ENCODE measurements at regions not wholly inside any gene's neighbourhood (a gene's known extent, or its start where the extent isn't known, plus 50 kb on each side); places are given as distances from the start of the nearest gene placed in this dataset.

- no peaks in the 10 kb centered on the region for H3K27me3 ChIP-seq (ENCODE audit: insufficient read depth, low read length)
- H2AFZ ChIP-seq (ENCODE audit: insufficient read depth, low read length, poor library complexity), result no peak overlapping the region
- no peak overlapping the region for H4K8ac ChIP-seq (ENCODE audit: low read depth, low read length)
- H2BK120ac ChIP-seq (ENCODE audit: insufficient read depth, low read length, poor library complexity), result no peak overlapping the region
- H3K4me1 ChIP-seq (ENCODE audit: control insufficient read depth in 1 of 2, insufficient read depth in 2 of 2, low read length in 2 of 2), result peaks cover 5 to 6% of the 10 kb centered on the region in 2 experiments
- H3K23ac ChIP-seq (ENCODE audit: low read length), result no peak overlapping the region
- peaks cover 1% of the 10 kb centered on the region for H3K79me1 ChIP-seq (ENCODE audit: low read length)
- H2AK5ac ChIP-seq (ENCODE audit: low read length), result no peak overlapping the region
- no peak overlapping the region for H3K4ac ChIP-seq (ENCODE audit: low read depth, low read length)
- H4K91ac ChIP-seq (ENCODE audit: low read depth, low read length), result no peak overlapping the region
- WGBS (ENCODE audit: extremely low coverage, insufficient coverage, insufficient read length), result no CpG with 5 or more reads among the region's 1 CpG
- H3K14ac ChIP-seq (ENCODE audit: low read length), result no peak overlapping the region
- H3K9me3 ChIP-seq (ENCODE audit: insufficient read depth, low read depth, low read length), result no peaks in the 10 kb centered on the region
- no peak overlapping the region for H4K12ac ChIP-seq (ENCODE audit: low read depth, low read length)
- no peak overlapping the region for H3K18ac ChIP-seq (ENCODE audit: low read length)
- no peak overlapping the region for H2BK12ac ChIP-seq (ENCODE audit: low read length)
- H2BK5ac ChIP-seq (ENCODE audit: low read depth, low read length, poor library complexity), result no peak overlapping the region
- no peak overlapping the region for H3K9ac ChIP-seq (ENCODE audit: low read length)
- DNase-seq, result no peak
- H3K4me2 ChIP-seq (ENCODE audit: low read length), result no peak overlapping the region
- H3K4me3 ChIP-seq (ENCODE audit: low read depth, low read length), result no peak overlapping the region
- no peaks in the 10 kb centered on the region for H3K36me3 ChIP-seq (ENCODE audit: control insufficient read depth in 1 of 2, insufficient read depth in 2 of 2, low read length in 2 of 2)
- no peaks in the 10 kb centered on the region for H3K79me2 ChIP-seq (ENCODE audit: control insufficient read depth, insufficient read depth, low read length, poor library complexity)
- H3K27ac ChIP-seq (ENCODE audit: low read depth, low read length), result no peak overlapping the region
Observed at GRCh38 chr10:9823268-9823930, 1194.3 kb upstream of the CELF2 start.

- Histone ChIP-seq H2AK5ac (ENCODE audit: low read length) (no peak overlapping the region), H3K4me2 (ENCODE audit: low read length) (no peak overlapping the region), H4K12ac (ENCODE audit: low read depth, low read length) (no peak overlapping the region), H3K36me3 (ENCODE audit: control insufficient read depth in 1 of 2, insufficient read depth in 2 of 2, low read length in 2 of 2) (no peaks in the 10 kb centered on the region), H3K4ac (ENCODE audit: low read depth, low read length) (no peak overlapping the region), H3K9ac (ENCODE audit: low read length) (no peak overlapping the region), H4K8ac (ENCODE audit: low read depth, low read length) (no peak overlapping the region), H3K14ac (ENCODE audit: low read length) (peak overlapping the region; percentile 44), H3K9me3 (ENCODE audit: insufficient read depth, low read depth, low read length) (no peaks in the 10 kb centered on the region), H2BK120ac (ENCODE audit: insufficient read depth, low read length, poor library complexity) (peak overlapping the region; percentile 60), H2AFZ (ENCODE audit: insufficient read depth, low read length, poor library complexity) (peak overlapping the region; percentile 78), H3K79me1 (ENCODE audit: low read length) (peaks cover 1% of the 10 kb centered on the region), H3K27ac (ENCODE audit: low read depth, low read length) (no peak overlapping the region), H3K4me1 (ENCODE audit: control insufficient read depth in 1 of 2, insufficient read depth in 2 of 2, low read length in 2 of 2) (peaks cover 5 to 6% of the 10 kb centered on the region in 2 experiments), H3K23ac (ENCODE audit: low read length) (no peak overlapping the region), H3K79me2 (ENCODE audit: control insufficient read depth, insufficient read depth, low read length, poor library complexity) (no peaks in the 10 kb centered on the region), H2BK12ac (ENCODE audit: low read length) (peak overlapping the region; percentile 91), H3K4me3 (ENCODE audit: low read depth, low read length) (no peak overlapping the region), H2BK5ac (ENCODE audit: low read depth, low read length, poor library complexity) (no peak overlapping the region), H4K91ac (ENCODE audit: low read depth, low read length) (peak overlapping the region; percentile 50), H3K27me3 (ENCODE audit: insufficient read depth, low read length) (no peaks in the 10 kb centered on the region), H3K18ac (ENCODE audit: low read length) (no peak overlapping the region)
- WGBS (ENCODE audit: extremely low coverage, insufficient coverage, insufficient read length), result no CpG with 5 or more reads among the region's 5 CpGs
- no peak for DNase-seq
Observed at GRCh38 chr10:9824631-9825071, 1193.0 kb upstream of the CELF2 start.

- Histone ChIP-seq H3K4me3 (ENCODE audit: low read depth, low read length) (no peak overlapping the region), H2AK5ac (ENCODE audit: low read length) (no peak overlapping the region), H2AFZ (ENCODE audit: insufficient read depth, low read length, poor library complexity) (no peak overlapping the region), H2BK120ac (ENCODE audit: insufficient read depth, low read length, poor library complexity) (peak overlapping the region; percentile 11), H3K23ac (ENCODE audit: low read length) (no peak overlapping the region), H4K8ac (ENCODE audit: low read depth, low read length) (no peak overlapping the region), H2BK12ac (ENCODE audit: low read length) (no peak overlapping the region), H3K4me2 (ENCODE audit: low read length) (no peak overlapping the region), H3K27ac (ENCODE audit: low read depth, low read length) (no peak overlapping the region), H3K9ac (ENCODE audit: low read length) (no peak overlapping the region), H4K91ac (ENCODE audit: low read depth, low read length) (no peak overlapping the region), H3K4ac (ENCODE audit: low read depth, low read length) (no peak overlapping the region), H3K36me3 (ENCODE audit: control insufficient read depth in 1 of 2, insufficient read depth in 2 of 2, low read length in 2 of 2) (no peaks in the 10 kb centered on the region), H3K79me1 (ENCODE audit: low read length) (peaks cover 1% of the 10 kb centered on the region), H3K27me3 (ENCODE audit: insufficient read depth, low read length) (no peaks in the 10 kb centered on the region), H3K79me2 (ENCODE audit: control insufficient read depth, insufficient read depth, low read length, poor library complexity) (no peaks in the 10 kb centered on the region), H3K9me3 (ENCODE audit: insufficient read depth, low read depth, low read length) (no peaks in the 10 kb centered on the region), H4K12ac (ENCODE audit: low read depth, low read length) (no peak overlapping the region), H3K18ac (ENCODE audit: low read length) (no peak overlapping the region), H3K4me1 (ENCODE audit: control insufficient read depth in 1 of 2, insufficient read depth in 2 of 2, low read length in 2 of 2) (peaks cover 5 to 6% of the 10 kb centered on the region in 2 experiments), H2BK5ac (ENCODE audit: low read depth, low read length, poor library complexity) (no peak overlapping the region), H3K14ac (ENCODE audit: low read length) (no peak overlapping the region)
- peak; percentile 97 to 98 for DNase-seq
- WGBS (ENCODE audit: extremely low coverage, insufficient coverage, insufficient read length), result no CpG with 5 or more reads among the region's 8 CpGs
Observed at GRCh38 chr10:9825491-9826018, 1192.1 kb upstream of the CELF2 start.

GRCh38 chr10:9828110-9828509 is 1189.6 kb upstream of the CELF2 start:
- no peak overlapping the region for H4K91ac ChIP-seq (ENCODE audit: low read depth, low read length)
- WGBS (ENCODE audit: extremely low coverage, insufficient coverage, insufficient read length), result no CpG with 5 or more reads among the region's 4 CpGs
- peaks cover 5 to 6% of the 10 kb centered on the region in 2 experiments for H3K4me1 ChIP-seq (ENCODE audit: control insufficient read depth in 1 of 2, insufficient read depth in 2 of 2, low read length in 2 of 2)
- H2AK5ac ChIP-seq (ENCODE audit: low read length), result no peak overlapping the region
- no peak overlapping the region for H3K9ac ChIP-seq (ENCODE audit: low read length)
- no peak overlapping the region for H3K4me2 ChIP-seq (ENCODE audit: low read length)
- H3K18ac ChIP-seq (ENCODE audit: low read length), result no peak overlapping the region
- no peak overlapping the region for H3K4me3 ChIP-seq (ENCODE audit: low read depth, low read length)
- no peak for DNase-seq
- H2BK120ac ChIP-seq (ENCODE audit: insufficient read depth, low read length, poor library complexity), result no peak overlapping the region
- no peak overlapping the region for H4K12ac ChIP-seq (ENCODE audit: low read depth, low read length)
- H3K27ac ChIP-seq (ENCODE audit: low read depth, low read length), result no peak overlapping the region
- no peak overlapping the region for H3K23ac ChIP-seq (ENCODE audit: low read length)
- no peak overlapping the region for H2AFZ ChIP-seq (ENCODE audit: insufficient read depth, low read length, poor library complexity)
- H3K79me1 ChIP-seq (ENCODE audit: low read length), result peaks cover 1% of the 10 kb centered on the region
- H3K4ac ChIP-seq (ENCODE audit: low read depth, low read length), result no peak overlapping the region
- H3K27me3 ChIP-seq (ENCODE audit: insufficient read depth, low read length), result no peaks in the 10 kb centered on the region
- no peak overlapping the region for H3K14ac ChIP-seq (ENCODE audit: low read length)
- H4K8ac ChIP-seq (ENCODE audit: low read depth, low read length), result no peak overlapping the region
- H2BK12ac ChIP-seq (ENCODE audit: low read length), result no peak overlapping the region
- H3K79me2 ChIP-seq (ENCODE audit: control insufficient read depth, insufficient read depth, low read length, poor library complexity), result no peaks in the 10 kb centered on the region
- H3K9me3 ChIP-seq (ENCODE audit: insufficient read depth, low read depth, low read length), result no peaks in the 10 kb centered on the region
- no peaks in the 10 kb centered on the region for H3K36me3 ChIP-seq (ENCODE audit: control insufficient read depth in 1 of 2, insufficient read depth in 2 of 2, low read length in 2 of 2)
- H2BK5ac ChIP-seq (ENCODE audit: low read depth, low read length, poor library complexity), result no peak overlapping the region
